HG03196 (cell line): ENCODE measurements at regions not wholly inside any gene's neighbourhood (a gene's known extent, or its start where the extent isn't known, plus 50 kb on each side); places are given as distances from the start of the nearest gene placed in this dataset.
"Not testable (repeated sequence)": the region's sequence is repeated elsewhere in the genome, so short reads cannot be mapped to it uniquely, and the experiment has no call there.

Source experiments
- ATAC-seq: cut with Tn5 transposase; IDR thresholded peaks from one replicate; pipeline ENCODE4 v1.9.1; 2021; ENCODE audit not compliant: unreplicated experiment

DNA sequence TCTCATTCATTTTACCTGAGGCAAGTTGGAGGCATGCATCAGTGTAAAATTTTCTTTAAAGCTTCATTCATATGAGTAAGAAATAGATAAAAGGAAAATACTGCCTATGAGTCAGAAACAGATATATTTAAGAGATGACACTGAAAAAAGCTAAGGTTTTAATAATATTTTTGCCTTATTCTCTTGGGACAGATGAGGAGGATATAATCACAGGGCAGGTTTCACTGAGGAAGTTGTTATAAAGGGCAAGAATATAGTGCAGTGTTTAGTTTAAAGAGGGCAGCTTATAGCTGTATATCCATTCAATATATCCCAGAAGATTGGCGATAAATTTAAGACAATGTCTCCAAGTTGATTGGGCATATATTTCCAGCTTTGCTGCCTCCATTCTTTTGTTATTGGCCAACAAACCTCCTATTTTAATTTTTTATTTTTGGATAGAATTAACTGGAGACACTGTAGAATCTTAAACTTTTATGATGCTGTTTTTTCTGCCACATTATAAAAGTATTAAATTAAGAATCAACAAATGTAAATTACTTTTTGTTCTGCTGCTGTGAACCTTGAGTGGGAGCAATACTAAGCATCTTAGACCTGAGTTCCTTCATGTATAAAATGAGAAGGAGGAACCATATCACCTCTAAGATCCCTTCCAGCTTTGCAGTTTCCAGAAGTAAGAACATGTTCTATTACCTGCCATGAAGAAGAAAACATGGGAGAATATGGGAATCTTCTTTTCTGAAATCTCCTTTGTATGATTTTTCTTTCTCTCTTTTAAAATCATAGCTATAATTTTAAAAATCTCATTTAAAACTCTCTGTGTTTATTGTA is 171.6 kb downstream of the S1PR1 start:
- peak; percentile 17 for ATAC-seq

DNA sequence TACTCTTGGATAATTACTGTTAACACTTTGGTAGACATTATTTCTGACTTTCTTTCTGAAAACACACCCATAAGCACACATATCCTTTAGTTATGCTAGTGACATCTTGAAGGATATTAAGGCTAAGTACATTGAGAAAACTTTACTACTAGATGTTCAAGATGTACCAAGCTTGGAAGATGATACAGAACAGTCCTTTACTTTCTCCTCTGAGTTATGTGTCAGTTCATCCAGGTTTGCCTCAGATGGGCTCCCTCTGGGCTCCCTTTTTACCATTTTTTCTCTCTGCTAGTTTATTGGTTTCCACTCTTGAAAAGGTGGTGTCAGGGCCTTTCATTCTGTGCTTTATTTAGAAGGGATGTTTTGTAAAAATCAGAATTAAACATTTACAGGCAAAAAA is 172.3 kb downstream of the S1PR1 start:
- no peak for ATAC-seq

DNA sequence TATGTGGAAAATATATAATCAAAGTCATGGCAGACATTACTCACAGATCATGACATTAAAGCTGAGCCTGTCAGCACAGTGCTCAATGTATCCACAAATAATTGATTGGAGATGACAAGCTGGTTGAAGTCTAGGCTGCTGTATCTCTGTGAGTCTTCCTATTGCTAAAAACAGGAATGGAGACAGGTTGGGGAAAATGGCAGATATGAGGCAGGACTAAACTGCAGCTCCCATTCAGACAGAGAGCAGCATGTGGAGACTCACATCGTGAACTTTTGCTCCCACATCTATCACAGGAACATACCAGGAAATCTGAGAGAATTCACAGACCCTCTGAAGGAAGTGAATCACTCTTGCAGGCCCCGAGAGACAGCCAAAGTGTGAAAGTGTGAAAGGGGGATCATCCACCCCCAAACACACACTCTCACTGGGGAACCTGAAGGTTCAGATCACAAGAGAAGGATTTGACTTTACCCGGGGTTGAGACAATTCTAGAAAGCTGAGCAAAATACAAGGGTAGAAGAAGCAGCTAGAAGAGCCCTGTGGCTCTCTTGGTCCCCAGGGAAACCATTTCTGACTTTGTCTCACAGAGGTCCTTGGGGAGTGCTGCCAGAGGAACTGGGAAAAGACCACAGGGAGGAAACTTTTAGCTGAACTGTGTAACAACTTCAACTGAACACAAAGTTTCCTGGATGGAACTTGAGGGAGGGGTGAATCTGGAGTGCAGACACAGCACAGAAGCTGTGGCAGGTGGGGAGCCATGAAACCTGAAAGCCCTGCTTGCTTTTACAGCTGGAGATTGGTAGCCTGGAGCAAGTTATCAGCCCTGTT is 173.4 kb downstream of the S1PR1 start:
- ATAC-seq, result peak; percentile 54

DNA sequence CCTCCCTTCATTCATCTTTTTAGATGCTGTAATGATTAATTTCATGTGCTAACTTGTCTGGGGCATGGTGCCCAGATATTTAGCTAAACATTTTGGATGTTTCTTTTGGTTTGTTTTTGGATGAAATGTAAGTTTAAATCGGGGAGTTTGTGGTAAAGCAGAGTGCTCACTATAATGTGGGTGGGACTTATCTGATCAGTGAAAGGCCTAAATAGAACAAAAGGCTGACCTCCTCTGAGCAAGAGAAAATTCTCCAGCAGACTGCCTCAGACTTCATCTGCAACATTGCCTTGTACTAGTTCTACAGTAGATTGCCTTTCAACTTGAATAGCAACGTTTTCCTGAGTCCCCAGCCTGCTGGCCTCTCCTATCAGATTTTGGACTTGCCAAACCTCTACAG is 183.6 kb downstream of the S1PR1 start:
- ATAC-seq, result no peak

DNA sequence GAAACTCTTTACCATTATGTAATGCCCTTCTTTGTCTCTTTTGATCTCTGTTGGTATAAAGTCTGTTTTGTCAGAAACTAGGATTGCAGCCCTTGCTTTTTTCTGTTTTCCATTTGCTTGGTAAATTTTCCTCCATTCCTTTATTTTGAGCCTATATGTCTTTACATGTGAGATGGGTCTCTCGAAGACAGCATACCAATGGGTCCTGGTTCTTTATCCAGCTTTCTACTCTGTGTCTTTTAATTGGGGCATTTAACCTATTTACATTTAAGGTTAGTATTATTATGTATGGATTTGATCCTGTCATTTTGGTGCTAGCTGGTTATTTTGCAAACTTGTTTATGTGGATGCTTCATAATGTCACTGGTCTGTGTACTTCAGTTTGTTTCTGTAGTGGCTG is 191.3 kb downstream of the S1PR1 start:
- ATAC-seq, result not testable (repeated sequence)

DNA sequence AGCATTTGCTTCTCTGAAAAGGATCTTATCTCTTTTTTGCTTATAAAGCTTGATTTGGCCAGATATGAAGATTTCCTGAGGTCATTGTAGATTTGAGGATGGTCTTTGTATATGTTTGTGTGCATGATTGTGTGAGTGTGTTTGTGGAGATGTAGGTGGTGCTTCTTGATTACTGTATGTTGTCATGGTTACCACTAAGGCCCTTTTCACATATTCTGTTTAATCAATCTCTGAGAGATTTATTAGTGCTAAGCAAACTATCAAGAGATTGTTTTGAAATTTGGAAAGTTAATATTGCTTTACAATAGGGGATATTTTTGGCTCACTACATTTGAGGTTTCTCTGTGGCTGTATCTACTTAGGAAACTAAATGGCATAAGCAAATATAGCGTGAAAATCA is 191.7 kb downstream of the S1PR1 start:
- ATAC-seq, result no peak

DNA sequence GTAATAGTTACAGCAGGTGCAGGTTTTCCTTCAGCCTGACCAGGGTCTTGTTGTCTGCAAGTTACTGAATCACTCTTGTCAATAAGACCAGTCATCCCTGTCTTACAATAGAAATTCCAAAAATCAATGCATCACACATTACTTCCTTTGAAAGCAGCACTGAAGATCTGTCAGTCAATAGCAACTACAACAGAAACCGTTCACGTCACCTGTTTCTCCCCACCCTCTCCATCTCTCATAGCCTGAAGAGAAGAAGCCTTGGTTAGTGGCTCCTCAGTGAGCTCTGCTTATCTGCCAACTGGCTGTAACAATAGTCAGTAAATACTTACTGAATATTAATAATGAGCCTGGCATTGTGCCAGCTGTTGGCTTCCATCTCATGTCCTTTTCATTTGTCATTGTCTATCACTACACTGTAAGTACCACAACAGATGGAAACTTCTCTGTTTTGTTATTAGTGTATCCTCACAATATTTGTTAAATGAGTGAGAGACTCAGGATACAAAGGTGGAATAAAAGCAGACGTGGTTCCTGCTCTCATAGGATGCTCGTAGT is 195.2 kb downstream of the S1PR1 start:
- ATAC-seq, result peak; percentile 44

DNA sequence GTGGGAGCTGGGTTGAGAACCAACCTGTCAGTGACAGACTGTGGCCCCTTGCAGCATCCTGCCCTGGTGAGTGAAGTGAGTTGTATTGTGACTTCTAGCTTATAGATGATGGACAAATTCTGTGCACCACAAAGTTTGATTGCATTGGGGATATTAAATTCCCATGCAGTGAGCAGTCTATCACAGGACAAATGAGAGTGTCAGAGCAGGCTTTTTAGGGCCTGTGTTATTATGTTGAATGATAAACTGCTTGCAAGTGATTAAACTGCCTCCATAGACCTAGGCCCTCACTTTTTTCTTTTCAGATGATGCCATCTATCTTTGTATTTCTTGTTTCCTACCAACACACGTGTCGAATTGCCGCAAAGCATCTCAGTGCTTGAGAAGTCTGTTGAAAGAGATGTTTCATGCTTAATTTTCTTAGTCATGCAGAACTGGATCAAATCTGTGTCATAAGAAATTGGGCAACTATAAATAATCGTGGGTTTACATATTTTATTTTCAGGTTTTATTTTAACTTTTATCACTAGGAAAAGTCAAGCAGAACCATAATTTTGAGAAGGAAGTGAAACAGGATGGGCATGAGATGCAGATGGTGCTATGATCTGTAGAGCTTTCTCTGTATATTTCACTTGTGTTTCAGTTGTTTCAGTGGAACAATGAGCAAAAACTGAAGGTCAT is 199.2 kb downstream of the S1PR1 start:
- peak; percentile 52 for ATAC-seq

DNA sequence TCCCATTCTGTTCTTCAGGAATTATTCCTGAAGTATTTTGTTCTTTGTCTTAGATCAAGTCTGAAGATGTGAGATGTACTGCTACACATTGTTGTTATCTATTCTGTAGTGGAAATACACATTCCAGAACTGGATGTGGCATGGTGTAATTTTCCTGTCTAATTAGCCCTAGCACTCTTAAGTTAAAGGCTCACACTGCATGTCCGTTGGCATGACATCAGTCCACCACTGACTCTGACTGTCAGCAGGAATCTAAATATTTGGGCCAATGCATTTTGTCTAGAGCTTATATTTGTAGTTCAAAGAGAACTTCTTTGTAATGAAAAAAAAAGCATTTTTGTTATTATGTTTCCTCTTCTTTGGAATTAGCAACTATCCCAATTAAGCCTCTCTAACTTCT is 201.0 kb downstream of the S1PR1 start:
- no peak for ATAC-seq

DNA sequence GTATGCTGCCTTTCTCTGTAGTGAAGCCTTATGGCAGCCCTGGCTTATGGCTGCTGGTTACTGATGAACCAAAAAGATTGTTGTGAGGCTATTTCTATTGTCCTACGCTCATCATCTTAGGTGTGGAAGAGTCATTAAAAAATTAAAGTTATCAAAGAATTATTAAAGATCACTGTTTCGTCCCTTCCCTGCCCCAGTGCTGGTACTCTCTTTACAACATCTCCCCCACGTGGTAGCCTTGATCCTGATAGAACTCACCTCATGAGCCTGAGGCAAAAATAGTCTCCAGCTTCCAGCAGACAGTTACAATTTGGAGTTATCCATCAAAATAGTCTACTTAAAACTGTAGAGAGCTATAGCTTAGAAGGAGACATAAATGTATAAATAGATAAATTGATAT is 201.5 kb downstream of the S1PR1 start:
- peak; percentile 42 for ATAC-seq

DNA sequence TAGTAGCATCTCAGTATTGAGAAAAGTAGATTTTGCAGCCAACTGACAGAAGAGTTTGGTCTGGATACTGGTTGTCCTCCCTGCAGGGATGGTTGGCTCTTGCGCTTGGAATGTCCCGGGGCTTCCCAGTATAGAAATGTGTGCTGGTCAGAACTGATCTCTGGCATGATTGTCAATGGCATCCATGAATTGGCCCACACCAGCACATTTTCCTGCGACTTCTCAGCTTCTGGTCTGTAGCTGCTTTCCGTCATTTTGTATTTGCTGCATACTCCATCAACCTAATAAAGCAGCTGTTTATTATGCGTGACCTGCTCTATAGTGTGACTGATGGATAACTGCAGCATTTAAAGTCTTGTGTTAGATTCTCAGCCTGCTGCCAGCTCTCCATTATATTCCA is 203.7 kb downstream of the S1PR1 start:
- ATAC-seq, result no peak

DNA sequence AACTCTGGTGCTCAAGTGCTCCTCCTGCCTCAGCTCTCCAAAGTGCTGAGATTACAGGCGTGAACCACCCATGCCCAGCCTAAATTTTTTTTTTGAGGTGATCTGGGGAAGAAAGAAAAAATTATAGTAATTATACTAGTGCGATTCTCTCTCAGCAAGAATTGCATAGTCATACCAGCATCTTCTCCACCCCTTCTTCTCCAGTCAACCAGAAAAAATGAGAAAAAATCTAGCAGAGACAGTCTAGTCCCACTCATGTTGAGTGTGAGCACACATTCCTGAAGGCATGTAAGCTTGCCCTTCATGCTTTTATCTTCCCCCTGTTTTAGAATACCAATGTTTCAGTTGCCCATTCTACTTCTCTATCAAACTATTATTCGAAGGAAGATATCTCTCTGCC is 207.6 kb downstream of the S1PR1 start:
- ATAC-seq, result no peak

DNA sequence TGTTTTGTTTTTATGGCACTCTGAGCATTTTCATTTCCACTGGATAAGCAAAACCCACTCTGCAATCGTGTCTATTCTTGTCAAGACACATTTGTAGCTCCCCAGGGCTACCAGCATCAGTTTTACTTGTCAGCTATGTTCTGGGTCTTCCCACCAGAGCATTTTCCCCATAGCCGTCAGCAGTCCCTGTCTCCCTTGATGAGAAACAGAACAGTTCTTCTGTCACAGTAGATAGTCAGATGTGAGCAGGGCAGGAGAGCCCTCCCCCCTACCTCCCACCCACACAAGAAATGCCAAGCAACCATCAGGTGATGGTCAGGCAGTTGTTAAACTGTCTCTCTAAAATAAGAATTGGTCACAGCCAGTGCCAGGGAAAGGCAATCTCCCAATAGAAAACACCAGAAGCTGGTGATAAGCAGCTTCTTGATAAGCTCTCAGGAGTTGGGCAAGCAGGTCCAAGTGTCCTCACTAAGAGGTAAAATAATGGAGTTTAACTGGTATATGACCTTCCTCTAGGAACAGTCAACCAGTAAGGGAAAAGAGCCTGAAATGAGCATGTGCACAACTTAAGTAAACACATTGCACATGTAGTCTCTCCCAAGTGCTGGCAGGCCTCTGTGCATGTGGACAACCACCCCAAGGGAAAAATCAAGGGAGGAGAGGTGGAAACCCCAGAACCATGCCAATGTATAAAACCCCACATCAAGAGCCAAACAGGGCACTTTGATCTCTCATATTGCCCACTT is 208.2 kb downstream of the S1PR1 start:
- ATAC-seq, result no peak

DNA sequence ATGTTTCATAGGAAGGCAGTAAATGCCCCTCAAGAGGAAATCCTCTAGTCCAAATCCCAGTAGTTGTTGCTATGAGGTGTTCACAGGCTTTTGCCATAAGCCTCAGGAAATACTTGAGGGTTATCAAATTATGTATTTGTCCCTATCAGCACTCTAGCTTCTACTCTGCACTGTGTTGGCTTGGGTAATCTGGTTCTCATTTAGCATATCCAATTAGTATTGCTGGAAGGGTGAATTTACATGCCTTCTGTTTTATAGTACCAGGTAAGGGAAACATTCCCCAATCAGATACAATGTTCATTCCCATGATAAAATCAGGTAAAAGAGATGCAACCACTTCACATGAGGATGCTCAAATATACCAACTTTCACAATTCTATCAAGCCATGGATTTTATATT is 211.2 kb downstream of the S1PR1 start:
- ATAC-seq, result no peak

DNA sequence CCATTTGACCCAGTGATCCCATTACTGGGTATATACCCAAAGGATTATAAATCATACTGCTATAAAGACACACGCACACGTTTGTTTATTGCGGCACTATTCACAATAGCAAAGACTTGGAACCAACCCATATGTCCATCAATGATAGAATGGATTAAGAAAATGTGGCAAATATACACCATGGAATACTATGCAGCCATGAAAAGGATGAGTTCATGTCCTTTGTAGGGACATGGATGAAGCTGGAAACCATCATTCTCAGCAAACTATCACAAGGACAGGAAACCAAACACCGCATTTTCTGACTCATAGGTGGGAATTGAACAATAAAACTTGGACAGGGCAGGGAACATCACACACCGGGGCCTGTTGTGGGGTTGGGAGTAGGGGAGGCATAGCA is 213.9 kb downstream of the S1PR1 start:
- ATAC-seq, result not testable (repeated sequence)

DNA sequence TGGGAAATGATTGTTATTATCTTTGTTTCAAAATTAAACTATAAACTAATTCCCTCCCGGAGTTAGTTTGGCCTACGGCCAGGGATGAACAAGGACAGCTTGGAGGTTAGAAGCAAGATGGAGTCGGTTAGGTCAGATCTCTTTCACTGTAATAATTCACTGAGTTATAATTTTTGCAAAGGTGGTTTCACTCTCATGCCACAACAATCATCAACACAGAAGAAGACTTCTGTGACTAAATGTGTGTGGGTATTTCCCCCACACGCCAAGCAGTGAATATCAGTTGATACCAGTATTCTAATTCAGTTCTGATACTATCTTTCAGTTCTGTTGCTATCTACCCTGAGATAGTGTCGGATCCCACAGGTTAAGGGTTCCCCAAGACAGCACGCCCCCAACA is 215.1 kb downstream of the S1PR1 start:
- ATAC-seq, result no peak

DNA sequence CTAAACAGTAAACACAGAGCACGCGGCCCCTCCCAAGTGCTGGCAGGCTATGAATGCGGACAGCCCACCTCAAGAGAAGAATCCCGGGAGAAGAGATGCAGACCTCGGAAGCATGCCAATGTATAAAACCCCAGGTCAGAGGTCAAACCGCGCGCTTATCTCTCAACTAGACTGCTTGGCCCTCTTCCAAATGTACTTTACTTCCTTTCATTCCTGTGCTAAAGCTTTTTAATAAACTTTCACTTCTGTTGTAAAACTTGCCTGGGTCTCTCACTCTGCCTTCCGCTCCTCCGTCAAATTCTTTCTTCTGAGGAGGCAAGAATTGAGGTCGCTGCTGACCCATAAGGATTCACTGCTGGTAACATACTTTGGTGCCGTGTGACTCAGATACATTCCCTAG is 216.0 kb downstream of the S1PR1 start:
- ATAC-seq, result no peak

DNA sequence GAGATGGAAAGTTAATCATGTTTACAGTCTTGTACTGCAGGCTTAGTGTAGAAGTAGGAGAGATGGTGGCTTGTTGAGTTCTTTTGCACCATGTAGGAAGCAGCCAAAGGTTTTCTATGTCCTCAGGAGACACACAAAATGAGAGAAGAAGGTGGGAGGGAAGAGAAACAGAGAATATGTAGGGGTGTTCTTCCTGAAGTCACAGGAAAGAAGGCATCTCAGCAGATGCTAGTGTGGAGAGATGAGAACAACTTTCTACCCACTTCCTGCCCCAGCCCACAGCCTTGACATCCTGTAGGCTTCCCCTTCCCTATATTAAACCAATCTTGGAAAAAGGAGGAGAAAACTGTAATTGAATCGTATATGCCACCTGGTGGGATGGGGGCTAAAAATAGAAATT is 217.0 kb downstream of the S1PR1 start:
- ATAC-seq, result no peak

DNA sequence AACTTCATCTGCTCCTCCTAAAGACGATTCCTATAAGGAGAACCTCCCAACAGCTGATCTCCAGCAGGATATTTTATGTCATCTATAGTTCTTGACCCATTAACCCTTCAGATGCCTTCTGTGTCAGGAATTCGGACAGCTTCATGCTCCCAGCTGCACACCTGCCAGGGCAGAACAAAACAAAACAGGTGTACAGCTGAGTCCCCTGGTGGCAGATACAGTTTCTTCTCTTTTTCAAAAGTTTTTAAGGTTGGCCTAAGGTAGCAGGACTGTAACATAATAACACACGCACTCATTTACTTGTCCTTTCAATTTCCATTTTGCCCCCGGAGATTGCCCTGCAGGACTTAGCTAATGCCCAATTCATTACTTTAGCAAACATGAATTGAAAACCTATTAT is 218.3 kb downstream of the S1PR1 start:
- ATAC-seq, result no peak

DNA sequence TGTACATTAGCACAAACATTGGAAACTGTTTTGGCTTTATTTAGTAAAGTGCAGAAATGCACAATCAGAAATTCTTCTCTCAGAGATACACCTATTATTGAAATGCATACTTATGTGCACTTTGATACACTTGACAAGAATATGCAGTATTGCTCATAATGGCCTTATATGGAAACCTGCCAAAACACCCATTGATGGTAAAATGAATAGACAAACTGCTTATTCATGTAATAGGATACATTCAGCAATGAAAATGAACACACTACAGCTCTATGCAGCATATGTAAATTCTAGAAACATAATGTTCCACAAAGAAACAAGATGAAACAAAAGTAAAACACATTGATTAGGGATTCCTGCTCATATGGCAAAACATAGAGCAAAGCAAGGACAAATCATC is 223.9 kb downstream of the S1PR1 start:
- ATAC-seq, result no peak

DNA sequence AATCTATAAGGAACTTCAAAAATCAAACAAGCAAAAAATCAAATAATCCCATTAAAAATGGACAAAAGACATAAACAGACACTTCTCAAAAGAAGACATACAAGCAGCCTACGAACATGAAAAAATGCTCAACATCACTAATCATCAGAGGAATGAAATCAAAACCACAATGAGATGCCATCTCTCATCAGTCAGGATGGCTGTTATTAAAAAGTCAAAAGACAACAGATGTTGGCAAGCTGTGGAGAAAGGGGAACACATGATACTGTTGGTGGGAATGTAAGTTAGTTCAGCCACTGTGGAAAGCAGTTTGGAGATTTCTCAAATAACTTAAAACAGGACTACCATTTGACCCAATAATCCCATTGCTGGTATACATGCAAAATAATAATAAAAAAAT is 226.4 kb downstream of the S1PR1 start:
- ATAC-seq, result no peak
